ENCODE measurements at regions not wholly inside any gene's neighbourhood (a gene's known extent, or its start where the extent isn't known, plus 50 kb on each side); places are given as distances from the start of the nearest gene placed in this dataset.
A peak's percentile ranks its signal among the peaks of the same experiment; 100 is the strongest.
"Not testable (repeated sequence)": the region's sequence is repeated elsewhere in the genome, so short reads cannot be mapped to it uniquely, and the experiment has no call there.

DNA sequence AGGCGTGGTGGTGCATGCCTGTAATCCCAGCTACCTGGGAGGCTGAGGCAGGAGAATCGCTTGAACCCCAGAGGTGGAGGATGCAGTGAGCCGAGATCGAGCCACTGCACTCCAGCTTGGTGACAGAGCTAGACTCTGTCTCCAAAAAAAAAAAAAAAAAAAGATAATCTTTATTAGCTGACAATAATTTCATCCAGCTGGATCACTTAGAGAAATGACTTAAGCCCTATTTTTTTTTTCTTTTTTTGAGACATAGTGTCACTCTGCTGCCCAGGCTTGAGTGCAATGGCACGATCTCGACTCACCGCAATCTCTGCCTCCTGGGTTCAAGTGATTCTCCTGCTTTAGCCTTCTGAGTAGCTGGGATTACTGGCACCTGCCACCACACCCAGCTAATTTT is 51.6 kb upstream of the MAP4K4 start:
- DNase-seq = not testable (repeated sequence)

DNA sequence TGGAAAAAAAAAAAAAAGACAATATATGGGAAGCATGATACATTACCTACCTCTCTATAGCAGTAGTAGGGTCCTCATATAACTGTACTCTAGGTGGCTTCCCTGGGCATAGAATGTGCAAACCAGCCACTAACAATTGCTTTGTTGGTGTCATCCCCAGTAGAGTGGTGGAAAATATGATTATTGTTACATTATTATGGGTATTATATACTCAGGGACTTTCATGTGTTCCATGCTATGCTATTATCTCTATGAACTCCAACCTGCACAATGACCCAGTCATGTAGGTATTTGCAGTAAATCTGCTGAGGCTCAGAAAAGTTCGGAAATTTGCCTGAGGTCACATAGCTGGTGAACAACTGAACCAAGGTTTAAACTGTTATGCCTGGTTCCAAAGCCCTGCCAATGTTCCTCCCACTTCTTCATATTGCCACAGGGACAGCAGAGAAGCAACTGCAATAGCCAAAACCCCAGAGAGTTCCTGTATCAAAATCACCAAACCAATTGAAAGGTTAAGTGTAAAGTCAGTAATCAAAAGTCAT is 52.6 kb upstream of the MAP4K4 start:
- no peak for DNase-seq

DNA sequence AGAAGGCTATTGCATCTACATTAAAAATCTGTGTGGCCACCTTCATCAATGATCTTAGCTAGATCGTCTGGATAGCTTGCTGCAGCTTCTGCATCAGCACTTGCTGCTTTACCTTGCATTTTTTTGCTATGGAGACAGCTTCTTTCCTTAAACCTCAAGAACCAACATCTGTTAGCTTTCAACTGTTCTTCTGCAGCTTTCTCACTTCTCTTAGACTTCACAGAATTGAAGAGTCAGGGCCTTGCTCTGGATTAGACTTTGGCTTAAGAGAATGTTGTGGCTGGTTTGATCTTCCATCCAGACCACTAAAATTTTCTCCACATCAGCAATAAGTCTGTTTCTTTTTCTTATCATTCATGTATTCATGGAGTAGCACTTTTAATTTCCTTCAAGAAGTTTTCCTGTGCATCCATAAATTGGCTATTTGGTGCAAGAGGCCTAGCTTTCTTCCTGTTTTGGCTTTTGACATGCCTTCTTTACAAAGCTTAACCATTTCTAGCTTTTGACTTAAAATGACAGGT is 54.4 kb upstream of the MAP4K4 start:
- no peak for DNase-seq

DNA sequence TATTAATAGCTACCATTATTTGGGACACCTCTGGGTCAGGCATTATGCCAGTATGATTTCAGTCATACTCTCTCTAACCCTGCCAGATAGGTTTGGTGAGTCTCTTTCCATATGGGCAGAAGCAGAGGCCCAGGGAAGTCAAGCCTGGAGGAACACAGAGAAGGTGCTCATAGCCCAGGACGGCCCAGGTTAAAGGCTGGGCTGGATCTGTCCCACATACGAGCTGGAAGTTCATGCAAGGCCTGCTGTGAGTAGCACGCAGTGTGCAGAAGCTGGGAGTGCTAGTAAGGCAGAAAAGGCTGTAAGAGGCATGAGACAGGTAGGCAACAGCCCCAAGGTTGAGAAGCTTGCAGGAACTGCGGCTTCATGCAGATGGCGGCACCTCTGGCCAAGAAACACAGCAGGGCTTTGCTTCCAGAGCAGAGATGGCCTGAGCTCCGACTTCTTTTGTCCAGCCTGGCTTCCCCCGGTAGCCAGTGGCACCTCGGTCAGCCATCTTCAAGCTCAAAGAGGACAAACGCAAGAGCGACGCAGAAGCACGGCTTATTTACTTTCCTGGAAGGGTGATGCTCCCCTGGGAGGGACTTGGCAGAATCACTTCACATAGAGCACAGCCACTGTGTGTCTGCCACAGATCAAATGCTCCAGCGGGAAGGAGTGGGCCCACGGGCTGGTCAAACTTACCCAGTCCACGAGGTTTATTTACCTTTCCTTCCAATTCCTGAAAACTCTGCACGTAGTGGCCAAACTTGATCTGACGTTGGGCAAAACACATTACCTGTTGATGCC is 58.5 kb upstream of the MAP4K4 start:
- DNase-seq = peak; percentile 22

DNA sequence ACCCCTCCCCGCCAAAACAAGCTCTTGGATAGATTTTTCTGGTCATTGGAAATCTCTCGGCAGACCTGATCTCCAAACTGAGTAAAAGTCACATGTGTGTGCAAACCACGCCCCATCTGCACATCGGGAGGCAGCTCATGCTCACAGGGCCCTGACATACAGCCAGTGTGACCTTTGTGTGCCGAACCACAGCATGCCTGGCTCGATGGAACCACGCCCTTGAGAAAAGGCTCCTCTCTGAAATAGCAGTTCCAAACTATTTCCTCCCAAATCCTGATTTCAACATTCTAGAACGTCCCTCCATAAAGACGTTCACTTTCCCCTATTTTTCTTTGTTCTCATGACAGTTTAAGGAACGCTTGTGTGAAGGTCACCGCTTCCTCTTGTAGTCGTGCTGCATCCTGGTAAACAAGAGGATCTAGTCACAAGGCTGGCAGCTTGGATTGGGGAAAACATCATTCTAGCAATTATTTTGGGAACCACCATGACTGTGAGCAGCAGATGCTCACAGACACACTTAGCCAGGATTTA is 59.3 kb upstream of the MAP4K4 start:
- DNase-seq = no peak

DNA sequence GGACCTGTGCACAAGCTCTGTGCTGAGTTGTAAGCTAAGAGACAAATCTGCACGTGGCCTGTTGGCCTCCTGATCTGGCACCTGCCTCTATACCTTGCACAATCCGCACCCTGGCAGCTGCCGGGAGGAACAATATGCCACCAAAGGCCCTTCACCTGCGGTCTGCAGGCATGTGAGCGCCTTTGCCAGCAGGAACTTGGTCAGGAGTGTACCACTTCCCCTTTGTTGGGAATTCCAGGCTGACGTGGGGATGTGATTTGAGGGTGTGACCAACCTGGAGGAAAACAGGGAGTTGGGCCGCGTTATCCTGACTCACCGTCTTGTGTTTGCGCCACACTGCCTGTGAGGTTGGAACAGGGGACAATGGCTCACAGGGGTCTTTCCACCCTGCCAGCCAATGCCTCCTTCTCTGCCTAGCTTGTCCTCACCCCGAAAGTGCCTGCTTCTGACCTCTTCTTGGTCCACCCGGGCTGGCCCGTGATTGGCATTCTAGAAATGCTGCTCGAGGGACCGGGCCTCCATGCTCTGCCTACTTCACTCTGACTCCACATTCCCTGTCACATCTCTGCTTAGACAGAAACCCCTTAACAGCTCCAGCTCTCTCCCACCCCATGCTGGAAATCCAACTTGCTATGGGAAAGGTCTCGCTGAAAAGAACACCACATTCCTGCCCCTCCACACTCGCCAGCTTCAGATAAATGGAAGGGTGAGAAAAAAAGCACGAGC is 67.1 kb upstream of the MAP4K4 start:
- no peak for DNase-seq

DNA sequence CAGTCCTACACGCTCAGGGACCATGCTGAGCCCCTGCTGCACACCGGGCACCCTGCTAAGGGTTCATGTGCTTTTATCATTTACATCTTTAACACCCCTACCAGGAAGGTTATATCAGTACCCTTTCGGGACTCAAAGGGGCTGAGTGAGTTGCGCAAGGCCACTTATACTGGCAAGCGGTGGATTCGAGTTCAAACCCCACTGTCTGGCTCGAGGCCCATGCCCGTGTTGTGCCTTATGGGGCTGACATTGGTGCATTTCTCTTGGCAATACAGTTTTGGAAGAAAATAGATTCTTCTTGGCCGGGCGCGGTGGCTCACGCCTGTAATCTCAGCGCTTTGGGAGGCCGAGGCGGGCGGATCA is 69.5 kb upstream of the MAP4K4 start:
- no peak for DNase-seq

DNA sequence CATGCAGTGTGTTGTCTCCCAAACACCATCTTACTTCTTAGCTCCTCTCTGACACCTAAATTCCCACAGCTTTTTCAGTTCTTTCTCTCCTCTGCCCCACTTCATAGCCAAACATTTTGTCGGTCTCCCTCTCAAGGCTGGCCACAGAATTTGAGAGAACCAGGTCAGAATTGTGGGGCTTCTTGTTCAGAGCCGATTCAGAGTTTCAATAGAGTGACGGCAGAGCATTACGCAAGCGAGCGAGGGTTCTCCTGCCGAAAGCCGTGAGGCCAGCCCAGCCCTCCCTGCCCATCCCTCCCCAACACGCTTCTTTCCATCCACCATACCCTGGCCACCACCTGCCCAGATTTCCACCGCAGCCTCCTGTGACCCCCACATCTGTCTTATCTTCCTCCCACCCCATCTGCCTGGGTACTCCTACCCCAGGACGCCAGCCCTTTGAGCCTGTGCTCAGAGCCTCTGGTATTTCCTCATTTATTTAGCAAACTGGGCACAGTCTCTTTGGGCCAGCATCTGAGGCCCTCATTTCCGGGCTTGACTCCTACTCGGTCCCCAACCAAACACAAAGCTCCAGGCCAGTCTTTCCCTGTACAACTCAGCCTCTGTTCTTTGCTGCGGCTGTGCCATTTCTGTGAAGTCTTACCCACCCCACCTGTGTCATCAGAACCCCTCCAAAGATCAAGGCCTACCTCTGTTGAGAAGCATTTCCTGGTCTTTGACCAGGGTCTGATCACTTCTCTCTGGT is 70.0 kb upstream of the MAP4K4 start:
- no peak for DNase-seq

DNA sequence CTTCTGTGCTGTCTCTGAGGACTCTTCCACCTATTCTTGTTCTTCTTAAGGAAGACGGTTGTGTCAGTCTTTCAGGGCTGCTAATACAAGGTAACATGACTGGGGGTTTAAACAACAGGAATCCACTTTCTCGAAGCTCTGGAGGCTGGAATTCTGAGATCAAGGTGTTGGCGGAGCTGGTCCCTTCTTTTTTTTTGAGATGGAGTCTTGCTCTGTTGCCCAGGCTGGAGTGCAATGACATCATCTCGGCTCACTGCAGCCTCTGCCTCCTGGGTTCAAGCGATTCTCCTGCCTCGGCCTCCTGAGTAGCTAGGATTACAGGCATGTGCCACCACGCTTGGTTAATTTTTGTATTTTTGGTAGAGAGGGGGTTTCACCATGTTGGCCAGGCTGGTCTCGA is 71.7 kb upstream of the MAP4K4 start:
- not testable (repeated sequence) for DNase-seq

DNA sequence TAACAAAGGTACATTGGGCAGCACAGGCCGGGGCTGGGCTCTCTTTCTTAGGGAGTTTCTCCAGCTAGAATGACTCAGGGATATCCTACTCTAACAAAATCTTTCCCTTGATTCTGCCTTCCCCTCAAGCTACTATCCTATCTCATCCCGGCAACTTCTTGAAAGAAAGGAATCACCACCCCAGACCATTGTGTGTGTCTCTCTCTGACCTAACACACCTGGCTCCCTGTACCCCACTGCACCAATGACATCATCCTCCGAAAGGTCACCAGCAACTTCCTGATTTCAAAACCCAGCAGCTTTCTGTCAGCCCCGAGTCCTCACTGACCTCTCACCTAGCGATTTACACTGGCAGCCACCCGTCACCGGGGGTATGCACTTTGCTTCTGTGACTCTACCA is 72.1 kb upstream of the MAP4K4 start:
- DNase-seq = no peak

DNA sequence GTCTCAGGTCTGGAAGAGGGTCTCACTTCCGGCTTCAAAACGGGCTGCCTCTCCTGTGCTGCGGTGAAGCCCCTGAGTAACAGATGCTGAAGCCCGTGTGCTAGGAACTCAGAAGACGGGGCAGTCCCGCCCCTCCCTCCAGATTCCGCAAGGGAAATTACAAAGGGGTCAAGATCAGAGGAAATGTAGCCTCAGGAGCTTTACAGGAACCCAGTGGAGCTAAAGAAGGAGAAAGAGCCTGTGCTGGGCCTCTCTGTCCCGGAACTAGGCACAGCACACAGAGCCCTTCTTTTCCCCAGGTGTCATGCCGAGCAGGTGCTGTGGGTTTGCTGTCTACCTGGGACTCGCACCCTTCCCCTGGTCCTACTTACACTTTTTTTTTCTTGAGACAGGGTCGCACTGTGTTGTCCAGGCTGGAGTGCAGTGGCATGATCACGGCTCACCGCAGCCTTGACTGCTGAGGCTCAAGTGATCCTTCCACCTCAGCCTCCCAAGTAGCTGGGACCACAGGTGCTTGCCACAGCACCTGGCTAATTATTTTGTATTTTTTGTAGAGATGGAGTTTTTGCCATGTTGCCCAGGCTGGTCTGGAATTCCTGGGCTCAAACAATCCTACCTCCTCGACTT is 72.7 kb upstream of the MAP4K4 start:
- DNase-seq = no peak

DNA sequence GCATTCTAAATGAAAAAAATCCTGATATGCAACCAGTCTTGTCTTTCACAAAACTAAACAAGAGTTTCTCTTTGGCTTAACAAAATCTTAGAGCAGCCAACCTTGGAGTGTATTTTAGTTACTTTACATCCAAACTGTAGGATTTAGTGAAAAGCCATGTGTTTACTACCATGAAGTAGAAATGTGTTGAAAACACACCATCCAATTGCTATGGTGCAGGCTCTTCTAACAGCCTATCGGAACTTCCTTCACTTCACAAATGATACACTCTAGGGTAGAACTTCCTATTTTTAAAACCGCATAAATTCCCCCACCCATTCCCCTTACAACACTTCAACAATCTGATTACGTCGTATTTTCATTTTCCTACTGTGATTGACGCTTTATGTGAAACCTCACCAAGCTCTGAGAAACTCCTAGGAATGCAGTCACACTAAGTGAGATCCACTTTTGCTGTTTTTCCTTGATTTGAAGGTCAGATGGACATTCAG is 74.4 kb upstream of the MAP4K4 start:
- no peak for DNase-seq

DNA sequence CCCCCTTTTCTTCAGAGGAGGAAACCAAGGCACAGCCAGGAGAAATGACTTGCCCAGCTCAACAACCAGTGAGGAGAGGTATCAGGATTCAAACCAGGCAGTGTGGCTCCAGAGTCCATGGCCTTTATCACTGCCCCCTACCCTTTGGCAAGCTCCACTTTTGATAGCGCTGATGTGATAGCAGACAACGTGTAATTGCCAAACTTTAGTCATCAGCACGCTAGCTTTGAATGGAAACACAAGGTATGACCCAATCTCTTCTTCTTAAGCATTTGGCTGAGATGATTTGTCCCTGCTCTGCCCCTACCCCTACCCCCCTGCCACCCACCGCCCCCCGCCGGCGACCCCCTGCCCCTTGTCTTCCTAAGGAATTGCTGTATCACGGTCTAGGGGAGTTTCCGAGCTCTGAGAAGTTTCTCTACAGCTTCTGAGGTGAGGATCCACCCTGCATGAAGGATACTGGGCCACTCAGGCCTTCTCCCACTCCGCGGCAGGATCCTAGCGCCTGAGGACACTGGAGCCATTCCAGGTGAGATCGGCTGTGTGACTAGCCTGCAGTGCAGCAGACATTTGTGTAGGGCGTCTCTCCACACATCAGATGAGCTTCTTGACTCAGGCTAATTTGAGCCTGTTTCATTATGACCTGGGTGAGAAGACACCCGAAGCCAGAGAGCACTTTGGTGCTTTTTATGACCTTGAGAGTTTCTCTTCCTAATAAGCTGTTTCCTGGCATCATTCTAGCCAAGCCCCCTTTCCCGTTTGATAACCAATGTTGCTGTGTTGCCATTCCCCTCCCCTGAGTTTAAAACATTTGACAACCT is 75.1 kb upstream of the MAP4K4 start:
- DNase-seq = no peak

DNA sequence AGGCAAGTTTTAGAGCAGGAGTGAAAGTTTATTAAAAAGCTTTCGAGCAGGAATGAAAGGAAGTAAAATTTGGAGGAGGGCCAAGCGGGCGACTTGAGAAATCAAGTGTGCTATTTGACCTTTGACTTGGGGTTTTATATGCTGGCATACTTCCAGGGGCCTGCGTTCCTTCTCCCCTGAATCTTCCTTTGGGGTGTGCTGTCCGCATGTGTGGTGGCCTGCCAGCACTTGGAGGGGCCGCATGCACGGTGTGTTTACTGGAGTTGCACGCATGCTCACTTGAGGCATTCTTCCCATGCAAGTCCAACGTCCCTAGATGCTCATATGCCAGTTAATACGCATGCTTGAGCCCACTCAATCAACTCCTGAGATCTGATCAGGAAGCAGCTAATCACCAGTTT is 78.3 kb upstream of the MAP4K4 start:
- no peak for DNase-seq

DNA sequence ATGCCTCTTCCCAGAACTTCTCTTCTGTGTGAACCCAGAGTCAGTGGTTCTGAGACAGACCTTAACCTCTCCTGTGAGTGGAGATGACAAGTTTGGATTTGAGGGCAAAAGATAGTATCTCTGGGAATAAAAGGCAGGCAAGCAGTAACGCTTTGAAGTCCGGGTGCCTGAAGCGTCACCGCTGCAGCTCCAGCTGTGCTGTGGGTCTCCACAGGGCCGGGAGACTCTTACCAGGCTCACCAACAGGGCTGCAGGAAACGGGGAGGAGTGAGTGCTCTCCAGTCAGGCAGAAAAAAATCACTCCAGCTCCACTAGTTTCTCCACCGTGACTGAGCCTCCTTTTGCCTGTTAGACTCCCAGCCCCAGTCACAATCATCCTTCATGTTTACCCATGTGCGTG is 79.7 kb upstream of the MAP4K4 start:
- DNase-seq = no peak

DNA sequence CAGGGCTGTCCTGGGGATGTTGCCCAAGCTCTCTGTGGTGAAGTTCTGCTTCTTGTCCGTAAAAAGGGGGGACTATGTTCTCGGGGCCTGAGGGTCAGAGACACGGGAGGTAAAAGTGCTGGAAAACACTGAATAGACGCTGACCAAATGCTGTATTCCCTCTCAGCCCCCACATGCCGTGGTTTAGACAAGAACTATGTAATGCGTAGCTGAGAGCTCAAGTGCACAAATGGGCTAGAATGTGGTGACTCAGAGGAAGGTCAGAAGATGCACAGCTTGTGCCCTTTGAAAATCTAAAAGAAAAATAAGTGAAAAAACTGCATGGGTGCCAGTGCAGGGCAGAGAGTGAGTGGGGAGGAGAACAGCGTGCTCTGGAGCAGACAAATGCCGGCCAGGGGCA is 80.3 kb upstream of the MAP4K4 start:
- no peak for DNase-seq

DNA sequence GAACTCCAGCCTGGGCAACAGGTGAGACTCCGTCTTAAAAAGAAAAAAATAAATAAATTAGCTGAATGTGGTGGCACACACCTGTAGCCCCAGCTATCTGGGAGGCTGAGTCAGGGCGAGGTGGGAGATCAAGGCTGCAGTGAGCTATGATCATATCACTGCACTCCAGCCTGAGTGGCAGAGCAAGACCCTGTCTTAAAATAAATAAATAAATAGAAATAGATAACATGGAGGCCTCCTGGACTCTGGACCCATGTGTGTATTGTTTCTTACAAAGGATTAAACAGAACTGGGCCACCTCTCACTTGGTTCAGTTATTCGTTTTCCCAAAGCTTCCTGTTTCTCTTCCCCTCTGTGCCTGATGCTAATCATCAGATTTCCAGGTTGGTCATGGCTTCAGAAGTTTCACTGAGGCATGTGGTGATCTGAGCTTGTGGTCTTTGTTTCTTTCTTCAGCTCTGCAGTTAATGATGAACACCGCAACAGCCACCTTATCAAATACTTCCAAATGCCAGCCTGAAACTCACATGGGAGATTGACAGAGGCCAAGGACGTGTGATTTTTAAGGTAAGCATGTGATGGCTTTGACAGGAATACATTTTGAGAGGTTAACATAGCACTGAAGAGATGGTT is 83.3 kb upstream of the MAP4K4 start:
- DNase-seq = no peak

DNA sequence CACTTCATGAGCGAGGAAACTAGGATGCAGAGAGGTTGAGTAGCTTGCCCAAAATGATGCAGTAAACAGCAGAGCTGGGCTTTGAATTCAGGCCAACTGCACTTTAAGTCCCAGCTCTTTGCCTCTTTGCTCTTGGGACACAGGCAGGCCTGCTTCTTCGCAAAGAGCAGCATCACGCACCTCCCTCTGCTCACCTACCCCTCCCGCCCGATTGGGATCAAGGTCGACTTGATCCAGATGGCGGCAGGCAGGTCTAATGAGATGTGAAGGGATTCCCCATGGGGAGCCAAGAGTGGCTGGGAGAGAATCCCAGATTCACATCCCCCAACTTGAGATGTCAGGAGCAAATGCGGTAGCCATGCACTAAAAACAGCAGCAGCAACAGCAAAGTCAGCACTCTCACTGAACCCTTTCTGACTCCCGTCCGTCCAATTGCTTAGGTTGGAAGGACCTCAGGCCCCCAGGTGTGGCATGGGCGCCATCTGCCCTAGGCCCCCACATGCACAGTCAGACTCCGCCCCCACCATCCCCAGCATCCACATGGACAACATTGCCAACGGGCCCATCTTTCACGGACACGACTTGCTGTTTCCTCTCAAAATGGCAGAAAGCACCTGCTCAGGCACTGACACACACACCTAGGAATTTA is 84.3 kb upstream of the MAP4K4 start:
- DNase-seq = no peak

DNA sequence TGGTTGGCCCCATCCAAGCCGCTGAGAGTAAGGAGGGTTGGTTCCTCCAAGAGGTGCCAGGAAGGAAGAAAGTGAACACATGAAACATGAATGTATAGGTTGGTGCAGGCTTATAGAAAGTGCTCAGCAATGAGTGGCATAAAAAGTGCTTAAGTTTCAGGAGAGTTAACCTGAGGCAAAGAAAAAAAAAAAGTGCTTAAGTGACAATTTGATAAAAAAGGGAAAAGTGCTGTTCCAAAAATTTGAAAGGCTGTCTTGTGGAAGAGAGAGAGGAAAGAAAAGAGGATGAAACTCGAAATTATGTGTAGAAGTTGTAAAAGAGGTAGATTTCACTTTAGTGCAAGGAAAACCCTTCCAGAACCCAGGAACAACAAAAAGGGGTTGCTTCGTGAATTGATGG is 85.5 kb upstream of the MAP4K4 start:
- DNase-seq = no peak

DNA sequence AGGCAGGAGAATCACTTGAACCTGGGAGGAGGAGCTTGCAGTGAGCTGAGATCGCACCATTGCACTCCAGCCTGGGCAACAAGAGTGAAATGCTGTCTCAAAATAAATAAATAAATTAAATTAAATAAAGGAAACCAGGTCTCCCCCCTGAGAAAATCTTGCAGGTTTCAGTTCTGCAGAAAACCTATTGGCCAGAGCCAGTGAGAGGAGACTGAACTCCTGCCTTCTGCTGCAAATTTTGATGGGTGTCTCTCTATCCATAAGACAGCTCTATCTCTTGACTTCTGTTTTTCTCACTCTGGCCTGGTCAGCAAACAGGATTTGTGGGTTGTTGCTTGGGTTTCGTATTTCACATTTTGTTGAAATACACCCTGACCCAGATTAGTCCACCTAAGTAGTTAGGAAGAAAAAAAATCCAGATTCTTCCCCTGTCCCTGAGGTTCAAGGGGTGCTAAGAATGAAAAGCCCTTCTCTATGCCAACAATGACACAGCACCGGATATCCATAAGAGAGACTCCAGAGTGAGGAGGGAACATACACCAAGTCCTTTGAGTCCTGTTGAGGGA is 86.7 kb upstream of the MAP4K4 start:
- DNase-seq = no peak
